ENCODE measurements at regions not wholly inside any gene's neighbourhood (a gene's known extent, or its start where the extent isn't known, plus 50 kb on each side); places are given as distances from the start of the nearest gene placed in this dataset.

- DNase-seq (ENCODE audit: low spot score): no peak
These were observed 269.4 kb downstream of the TCF7L2 start for GRCh38 chr10:113219446-113219845.

- DNase-seq (ENCODE audit: low spot score): no peak
These were observed 271.7 kb downstream of the TCF7L2 start for GRCh38 chr10:113221756-113222168.

GRCh38 chr10:113222207-113222606, 272.2 kb downstream of the TCF7L2 start:
- DNase-seq (ENCODE audit: low spot score): no peak

- no peak for DNase-seq (ENCODE audit: low spot score)
These were observed 275.3 kb downstream of the TCF7L2 start for GRCh38 chr10:113225364-113225763.

- DNase-seq (ENCODE audit: low spot score): no peak
These were observed 275.9 kb downstream of the TCF7L2 start for GRCh38 chr10:113225903-113226302.

GRCh38 chr10:113226399-113226798, 276.4 kb downstream of the TCF7L2 start:
- DNase-seq (ENCODE audit: low spot score): no peak

GRCh38 chr10:113226831-113227445, 276.9 kb downstream of the TCF7L2 start:
- no peak for DNase-seq (ENCODE audit: low spot score)

GRCh38 chr10:113228530-113228929, 278.5 kb downstream of the TCF7L2 start:
- DNase-seq (ENCODE audit: low spot score): no peak

GRCh38 chr10:113230011-113230610, 280.1 kb downstream of the TCF7L2 start:
- no peak for DNase-seq (ENCODE audit: low spot score)

- no peak for DNase-seq (ENCODE audit: low spot score)
These were observed 283.0 kb downstream of the TCF7L2 start for GRCh38 chr10:113232928-113233511.

GRCh38 chr10:113234481-113234880, 284.4 kb downstream of the TCF7L2 start:
- no peak for DNase-seq (ENCODE audit: low spot score)

- no peak for DNase-seq (ENCODE audit: low spot score)
These were observed 285.5 kb downstream of the TCF7L2 start for GRCh38 chr10:113235508-113235907.

- DNase-seq (ENCODE audit: low spot score): no peak
These were observed 287.0 kb downstream of the TCF7L2 start for GRCh38 chr10:113236998-113237397.

- DNase-seq (ENCODE audit: low spot score): no peak
These were observed 289.7 kb downstream of the TCF7L2 start for GRCh38 chr10:113239566-113240350.

- DNase-seq (ENCODE audit: low spot score): peak; percentile 14
These were observed 290.7 kb downstream of the TCF7L2 start for GRCh38 chr10:113240736-113241135.

GRCh38 chr10:113241599-113242360, 291.7 kb downstream of the TCF7L2 start:
- no peak for DNase-seq (ENCODE audit: low spot score)

GRCh38 chr10:113243311-113243710, 293.3 kb downstream of the TCF7L2 start:
- DNase-seq (ENCODE audit: low spot score): no peak

- DNase-seq (ENCODE audit: low spot score): no peak
These were observed 294.7 kb downstream of the TCF7L2 start for GRCh38 chr10:113244750-113245149.

- no peak for DNase-seq (ENCODE audit: low spot score)
These were observed 295.2 kb downstream of the TCF7L2 start for GRCh38 chr10:113245286-113245685.

GRCh38 chr10:113247050-113247449, 297.0 kb downstream of the TCF7L2 start:
- DNase-seq (ENCODE audit: low spot score): no peak

- DNase-seq (ENCODE audit: low spot score): no peak
These were observed 299.9 kb upstream of the HABP2 start for GRCh38 chr10:113252650-113253618.
